OCI-LY3 (cell line): ENCODE measurements at regions not wholly inside any gene's neighbourhood (a gene's known extent, or its start where the extent isn't known, plus 50 kb on each side); places are given as distances from the start of the nearest gene placed in this dataset.

Source experiments
- H2AFZ ChIP-seq: fragments of 200-600, 300-600 bp; shearing (Covaris generic); 2 replicates; pipeline ENCODE4 v1.6.0; 2014; ENCODE audit warnings: antibody characterized with exemption, low read depth, low read length
- H3K27ac ChIP-seq: fragments of 200-600, 300-600 bp; sonication (generic); 2 replicates; pipeline ENCODE4 v1.5.1; 2014; ENCODE audit warnings: mild to moderate bottlenecking, low read length, moderate library complexity, mixed read lengths
- H3K27me3 ChIP-seq: fragments of 200-600, 300-600 bp; sonication (generic); 2 replicates; pipeline ENCODE4 v1.6.1; 2014; ENCODE audit warnings: low read depth, low read length, mixed read lengths
- H3K36me3 ChIP-seq: fragments of 200-600, 300-600 bp; sonication (generic); replicated peaks from 2 replicates; pipeline ENCODE3; 2014; ENCODE audit warnings: low read depth, low read length, mixed read lengths
- H3K4me1 ChIP-seq: fragments of 300-600, 200-600 bp; sonication (generic); 2 replicates; pipeline ENCODE4 v1.6.1; 2014; ENCODE audit warnings: low read length, mixed read lengths
- H3K4me2 ChIP-seq: fragments of 200-600, 300-600 bp; sonication (generic); 2 replicates; pipeline ENCODE4 v1.6.1; 2014; ENCODE audit warnings: low read length, mixed read lengths
- H3K4me3 ChIP-seq: fragments of 300-600, 200-600 bp; sonication (generic); 2 replicates; pipeline ENCODE4 v1.5.1; 2014; ENCODE audit warnings: antibody characterized with exemption, mild to moderate bottlenecking, low read length, moderate library complexity
- H3K79me2 ChIP-seq: fragments of 300-600, 200-600 bp; shearing (Covaris generic); 2 replicates; pipeline ENCODE4 v1.6.1; 2014; ENCODE audit warnings: mild to moderate bottlenecking, low read length, mixed read lengths
- H3K9ac ChIP-seq: fragments of 300-600, 200-600 bp; shearing (Covaris generic); 2 replicates; pipeline ENCODE4 v1.6.0; 2014; ENCODE audit warnings: mild to moderate bottlenecking, low read length, moderate library complexity
- H3K9me3 ChIP-seq: fragments of 200-600, 300-600 bp; shearing (Covaris generic); 2 replicates; pipeline ENCODE4 v1.6.1; 2014; ENCODE audit warnings: low read length, mixed read lengths; ENCODE audit not compliant: insufficient read depth
- H4K20me1 ChIP-seq: fragments of 200-600, 300-600 bp; sonication (generic); 2 replicates; pipeline ENCODE4 v1.6.1; 2016; ENCODE audit warnings: low read length, mixed read lengths; ENCODE audit not compliant: insufficient read depth
- EZH2phosphoT487 ChIP-seq: fragments of 200-600 bp; shearing (Covaris generic); IDR thresholded peaks from 2 replicates; pipeline ENCODE4 v1.6.1; 2018; ENCODE audit warnings: antibody characterized with exemption, mixed run types, low read depth
- TF ChIP-seq, protein P1 (sequence below): fragments of 200-600, 300-600 bp; sonication (generic); IDR thresholded peaks from 2 replicates; pipeline ENCODE4 v1.5.1; 2014; ENCODE audit warnings: antibody characterized with exemption, low read length, low read depth

GRCh38 chr4:186952709-186953108, 229.1 kb upstream of the FAT1 start:
- H3K36me3 ChIP-seq: no peaks in the 10 kb centered on the region
- no peaks in the 10 kb centered on the region for H3K9me3 ChIP-seq
- H3K4me3 ChIP-seq: no peak overlapping the region
- TF ChIP-seq, protein P1, sequence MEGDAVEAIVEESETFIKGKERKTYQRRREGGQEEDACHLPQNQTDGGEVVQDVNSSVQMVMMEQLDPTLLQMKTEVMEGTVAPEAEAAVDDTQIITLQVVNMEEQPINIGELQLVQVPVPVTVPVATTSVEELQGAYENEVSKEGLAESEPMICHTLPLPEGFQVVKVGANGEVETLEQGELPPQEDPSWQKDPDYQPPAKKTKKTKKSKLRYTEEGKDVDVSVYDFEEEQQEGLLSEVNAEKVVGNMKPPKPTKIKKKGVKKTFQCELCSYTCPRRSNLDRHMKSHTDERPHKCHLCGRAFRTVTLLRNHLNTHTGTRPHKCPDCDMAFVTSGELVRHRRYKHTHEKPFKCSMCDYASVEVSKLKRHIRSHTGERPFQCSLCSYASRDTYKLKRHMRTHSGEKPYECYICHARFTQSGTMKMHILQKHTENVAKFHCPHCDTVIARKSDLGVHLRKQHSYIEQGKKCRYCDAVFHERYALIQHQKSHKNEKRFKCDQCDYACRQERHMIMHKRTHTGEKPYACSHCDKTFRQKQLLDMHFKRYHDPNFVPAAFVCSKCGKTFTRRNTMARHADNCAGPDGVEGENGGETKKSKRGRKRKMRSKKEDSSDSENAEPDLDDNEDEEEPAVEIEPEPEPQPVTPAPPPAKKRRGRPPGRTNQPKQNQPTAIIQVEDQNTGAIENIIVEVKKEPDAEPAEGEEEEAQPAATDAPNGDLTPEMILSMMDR: no peak
- TF ChIP-seq EZH2phosphoT487: no peak
- H3K9ac ChIP-seq: no peak overlapping the region
- H3K27me3 ChIP-seq: no peaks in the 10 kb centered on the region
- no peaks in the 10 kb centered on the region for H3K4me1 ChIP-seq
- H3K27ac ChIP-seq: no peak overlapping the region
- no peak overlapping the region for H3K4me2 ChIP-seq
- no peaks in the 10 kb centered on the region for H3K79me2 ChIP-seq
- no peak overlapping the region for H2AFZ ChIP-seq
- no peaks in the 10 kb centered on the region for H4K20me1 ChIP-seq

GRCh38 chr4:186953599-186954260, 230.1 kb upstream of the FAT1 start:
- no peaks in the 10 kb centered on the region for H3K79me2 ChIP-seq
- no peaks in the 10 kb centered on the region for H3K9me3 ChIP-seq
- H3K4me1 ChIP-seq: no peaks in the 10 kb centered on the region
- no peak overlapping the region for H3K9ac ChIP-seq
- no peaks in the 10 kb centered on the region for H4K20me1 ChIP-seq
- no peak overlapping the region for H3K4me3 ChIP-seq
- no peak for TF ChIP-seq EZH2phosphoT487
- TF ChIP-seq, protein P1: no peak
- H3K4me2 ChIP-seq: no peak overlapping the region
- no peak overlapping the region for H3K27ac ChIP-seq
- no peaks in the 10 kb centered on the region for H3K36me3 ChIP-seq
- H3K27me3 ChIP-seq: no peaks in the 10 kb centered on the region
- no peak overlapping the region for H2AFZ ChIP-seq

GRCh38 chr4:186954509-186954908, 230.9 kb upstream of the FAT1 start:
- H3K36me3 ChIP-seq: no peaks in the 10 kb centered on the region
- no peak overlapping the region for H2AFZ ChIP-seq
- H4K20me1 ChIP-seq: no peaks in the 10 kb centered on the region
- no peak overlapping the region for H3K9ac ChIP-seq
- no peaks in the 10 kb centered on the region for H3K9me3 ChIP-seq
- no peak overlapping the region for H3K4me2 ChIP-seq
- TF ChIP-seq, protein P1: no peak
- TF ChIP-seq EZH2phosphoT487: no peak
- H3K4me3 ChIP-seq: no peak overlapping the region
- H3K4me1 ChIP-seq: no peaks in the 10 kb centered on the region
- no peak overlapping the region for H3K27ac ChIP-seq
- no peaks in the 10 kb centered on the region for H3K79me2 ChIP-seq
- H3K27me3 ChIP-seq: no peaks in the 10 kb centered on the region

- no peaks in the 10 kb centered on the region for H3K36me3 ChIP-seq
- no peaks in the 10 kb centered on the region for H4K20me1 ChIP-seq
- H3K27ac ChIP-seq: no peak overlapping the region
- no peak overlapping the region for H3K9ac ChIP-seq
- H3K4me2 ChIP-seq: no peak overlapping the region
- TF ChIP-seq, protein P1: no peak
- TF ChIP-seq EZH2phosphoT487: no peak
- no peaks in the 10 kb centered on the region for H3K27me3 ChIP-seq
- H3K9me3 ChIP-seq: no peaks in the 10 kb centered on the region
- H3K4me3 ChIP-seq: no peak overlapping the region
- H2AFZ ChIP-seq: no peak overlapping the region
- no peaks in the 10 kb centered on the region for H3K4me1 ChIP-seq
- H3K79me2 ChIP-seq: no peaks in the 10 kb centered on the region
Observed at GRCh38 chr4:186954956-186955355, 231.3 kb upstream of the FAT1 start.
